NCI-H69 (cell line): ENCODE measurements at regions not wholly inside any gene's neighbourhood (a gene's known extent, or its start where the extent isn't known, plus 50 kb on each side); places are given as distances from the start of the nearest gene placed in this dataset.
"Not testable (repeated sequence)": the region's sequence is repeated elsewhere in the genome, so short reads cannot be mapped to it uniquely, and the experiment has no call there.

Experiments used
- DNase-seq: peaks from one replicate; lab custom pipeline; 2025; lab: John Stamatoyannopoulos, UW

- DNase-seq: no peak
Observed at GRCh38 chrX:12052109-12052508, 86.2 kb upstream of the FRMPD4 start.

DNA sequence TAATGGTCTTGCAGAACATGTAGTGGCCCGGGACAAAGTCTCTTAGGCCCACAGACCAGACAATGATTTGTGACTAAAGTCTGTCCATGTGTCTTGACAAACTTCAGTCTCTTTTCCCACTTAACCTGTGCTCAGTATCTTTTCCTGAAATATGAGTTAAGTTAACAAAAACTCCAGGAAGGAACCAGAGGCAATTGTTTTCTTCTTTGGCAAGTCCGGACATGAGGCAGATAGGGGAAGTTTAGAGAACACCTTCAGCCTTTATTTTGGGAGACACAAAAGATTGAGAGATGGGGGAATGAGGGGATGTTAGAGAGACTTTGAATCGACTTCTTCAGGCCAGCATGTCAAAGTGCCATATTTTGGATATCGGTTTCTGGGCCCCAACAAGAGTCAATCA lies 80.2 kb upstream of the FRMPD4 start:
- DNase-seq: no peak

- DNase-seq: no peak
Observed at GRCh38 chrX:12060489-12061260, 77.6 kb upstream of the FRMPD4 start.

DNA sequence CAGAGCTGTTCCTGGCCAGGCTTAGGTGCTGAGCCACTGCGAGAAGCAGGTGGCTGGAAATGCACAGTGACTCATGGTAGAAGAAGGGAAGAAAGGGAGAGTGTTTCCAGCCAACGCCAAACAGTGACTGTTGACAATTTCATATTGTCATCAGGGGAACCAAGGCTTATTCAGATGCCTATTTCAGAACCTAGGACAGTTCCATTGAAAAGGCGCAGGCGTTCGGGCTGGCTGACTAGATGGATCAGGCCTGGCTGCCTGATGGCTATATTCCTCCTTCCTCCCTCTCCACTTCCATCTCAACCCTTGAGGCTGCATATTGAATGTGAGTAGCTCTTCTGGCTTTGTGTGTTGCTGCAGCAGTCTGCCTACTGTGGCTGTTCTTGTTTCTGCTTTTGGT lies 73.0 kb upstream of the FRMPD4 start:
- peak; percentile 1 for DNase-seq

DNA sequence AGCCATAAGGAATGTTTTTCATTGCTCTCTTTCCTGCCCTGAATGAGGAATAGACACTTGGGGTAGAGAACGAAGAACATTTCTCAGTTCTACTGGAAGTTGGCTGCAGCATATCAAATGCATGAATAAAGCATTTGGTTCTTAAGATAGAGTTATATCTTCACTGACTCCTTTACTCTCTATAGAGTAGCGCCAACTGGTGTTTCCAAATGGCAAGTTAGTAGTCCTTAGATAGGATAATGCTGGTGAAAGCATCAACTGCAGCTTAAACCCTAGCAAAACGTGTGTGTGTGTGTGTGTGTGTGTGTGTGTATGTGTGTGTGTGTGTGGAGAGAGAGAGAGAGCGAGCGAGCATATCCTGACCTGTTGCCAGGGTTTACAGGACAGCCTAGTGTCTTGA lies 62.2 kb upstream of the FRMPD4 start:
- DNase-seq: no peak

DNA sequence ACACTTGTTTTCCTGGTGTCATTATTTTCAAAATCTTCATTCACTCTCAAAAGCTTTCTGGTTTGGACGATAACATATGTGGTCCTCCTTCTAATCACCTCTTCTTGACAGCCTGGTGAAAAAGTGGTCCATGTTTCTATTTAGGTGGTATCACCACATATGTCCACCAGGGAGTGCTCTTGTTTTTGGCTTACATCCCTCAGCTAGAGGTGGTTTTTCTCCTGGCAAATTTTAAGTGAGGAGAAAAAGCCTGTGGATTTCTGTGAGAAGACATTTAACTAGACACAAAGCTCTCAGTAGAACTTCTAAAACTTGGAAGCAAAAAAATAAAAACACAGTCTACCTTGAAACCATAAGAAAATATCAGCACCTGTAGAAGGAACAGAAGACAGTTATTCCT lies 58.0 kb upstream of the FRMPD4 start:
- DNase-seq: peak; percentile 82

- not testable (repeated sequence) for DNase-seq
Observed at GRCh38 chrX:12082959-12083358, 55.3 kb upstream of the FRMPD4 start.
